Endothelial cell of umbilical vein (primary cell): ENCODE measurements at regions not wholly inside any gene's neighbourhood (a gene's known extent, or its start where the extent isn't known, plus 50 kb on each side); places are given as distances from the start of the nearest gene placed in this dataset.

Experiments used
- BruUV-seq: library from RNA; stranded (reverse); fragments of 400-500 nt; replicated peaks from 2 replicates; lab custom pipeline; 2021; lab: Mats Ljungman, UMichigan
- CTCF ChIA-PET: fragments of 300-600, 350-600 bp; sonication (Branson Sonifier 250); formaldehyde crosslinking; loops from one replicate; lab custom pipeline; 2021; ENCODE audit warnings: antibody characterized with exemption, inconsistent platforms; lab: Charles Lee
- POLR2A ChIA-PET: fragments of 300-600, 350-600 bp; sonication (Branson Sonifier 250); formaldehyde crosslinking; loops from one replicate; lab custom pipeline; 2021; ENCODE audit warnings: antibody characterized with exemption, inconsistent platforms; lab: Charles Lee
- DNase-seq: peaks from one replicate; pipeline ENCODE4 v3.0.0-alpha.2; 2011; ENCODE audit warnings: low read depth, low spot score
- FAIRE-seq: peaks from 2 replicates; lab custom pipeline; 2011; peaks lifted over from hg19 to GRCh38; lab: Jason Lieb, UNC
- H2AFZ ChIP-seq: 2 replicates; pipeline ENCODE4 v1.6.0; 2012; ENCODE audit warnings: low read depth, low read length, control low read depth, inconsistent platforms
- H3K27ac ChIP-seq: 2 replicates; pipeline ENCODE4 v1.5.1; 2011; ENCODE audit warnings: low read depth, mild to moderate bottlenecking, control low read depth, low read length, moderate library complexity; ENCODE audit not compliant: insufficient read depth
- H3K27me3 ChIP-seq, 2 experiments: 2 replicates each; pipeline versions ENCODE4 v1.6.0 to v1.6.1; 2011; ENCODE audit warnings: low read length in 2 of 2, mixed read lengths in 1 of 2; ENCODE audit not compliant: control insufficient read depth in 2 of 2, insufficient read depth in 2 of 2
- H3K36me3 ChIP-seq, 2 experiments: 2 replicates in 1 of 2; 3 replicates in 1 of 2; pipeline ENCODE4 v1.5.1; 2011; ENCODE audit warnings: low read length in 2 of 2, mild to moderate bottlenecking in 1 of 2, moderate library complexity in 1 of 2; ENCODE audit not compliant: control insufficient read depth in 2 of 2, insufficient read depth in 2 of 2; ENCODE audit errors: extremely low read depth in 1 of 2
- H3K4me1 ChIP-seq: 3 replicates; pipeline ENCODE4 v1.5.1; 2011; ENCODE audit warnings: mild to moderate bottlenecking, low read length; ENCODE audit not compliant: control insufficient read depth, insufficient read depth; ENCODE audit errors: extremely low read depth
- H3K4me2 ChIP-seq: 2 replicates; pipeline ENCODE4 v1.6.1; 2011; ENCODE audit warnings: low read length, control low read depth, mixed read lengths; ENCODE audit not compliant: insufficient read depth
- H3K4me3 ChIP-seq, 3 experiments: fragments of 200-600 bp in 1 of 3; sonication (generic), shearing (Covaris generic) in 1 of 3; replicated peaks in 1 of 3; 2 replicates each; pipeline ENCODE4 v1.5.1; 2011 to 2016; ENCODE audit warnings: control low read depth in 3 of 3, low read length in 3 of 3, mild to moderate bottlenecking in 2 of 3, inconsistent platforms in 1 of 3, low read depth in 1 of 3, moderate library complexity in 1 of 3; ENCODE audit not compliant: insufficient read depth in 1 of 3
- H3K79me2 ChIP-seq: 2 replicates; pipeline ENCODE4 v1.6.0; 2012; ENCODE audit warnings: low read length, inconsistent platforms; ENCODE audit not compliant: control insufficient read depth, insufficient read depth
- H3K9ac ChIP-seq: replicated peaks from 2 replicates; pipeline ENCODE3; 2011; ENCODE audit warnings: low read length, control low read depth; ENCODE audit not compliant: insufficient read depth; ENCODE audit errors: extremely low read depth
- H3K9me1 ChIP-seq: replicated peaks from 3 replicates; pipeline ENCODE4 v1.6.0; 2011; ENCODE audit warnings: mild to moderate bottlenecking, low read length; ENCODE audit not compliant: control insufficient read depth, insufficient read depth; ENCODE audit errors: extremely low read depth
- H3K9me3 ChIP-seq: replicated peaks from 2 replicates; pipeline ENCODE4 v1.5.1; 2012; ENCODE audit warnings: low read length, inconsistent platforms; ENCODE audit not compliant: control insufficient read depth, insufficient read depth
- H4K20me1 ChIP-seq: replicated peaks from 2 replicates; pipeline ENCODE3; 2011; ENCODE audit warnings: mild to moderate bottlenecking, low read length; ENCODE audit not compliant: control insufficient read depth, insufficient read depth; ENCODE audit errors: extremely low read depth
- EZH2 ChIP-seq: IDR thresholded peaks from 2 replicates; pipeline ENCODE4 v1.6.1; 2012; ENCODE audit warnings: borderline replicate concordance, low read depth, mild to moderate bottlenecking, moderate library complexity, low read length, inconsistent platforms; ENCODE audit not compliant: severe bottlenecking
- FOS ChIP-seq: IDR thresholded peaks from 2 replicates; pipeline ENCODE4 v1.6.1; 2011; ENCODE audit warnings: mild to moderate bottlenecking, low read length, moderate library complexity, borderline replicate concordance; ENCODE audit not compliant: insufficient read depth
- GATA2 ChIP-seq: IDR thresholded peaks from 2 replicates; pipeline ENCODE4 v1.7.0; 2011; ENCODE audit warnings: low read depth, mild to moderate bottlenecking, moderate library complexity, mixed read lengths, low read length; ENCODE audit not compliant: insufficient read length, insufficient read depth
- JUN ChIP-seq: IDR thresholded peaks from 2 replicates; pipeline ENCODE4 v1.6.1; 2011; ENCODE audit warnings: borderline replicate concordance, low read depth; ENCODE audit not compliant: insufficient read length, insufficient read depth
- MYC ChIP-seq: IDR thresholded peaks from one replicate; pipeline ENCODE4 v1.6.1; 2011; ENCODE audit warnings: mild to moderate bottlenecking, low read depth, low read length
- POLR2A ChIP-seq: IDR thresholded peaks from 2 replicates; pipeline ENCODE4 v1.6.1; 2012; ENCODE audit warnings: low read depth, mild to moderate bottlenecking, control low read depth, low read length
- POLR2AphosphoS5 ChIP-seq: IDR thresholded peaks from 2 replicates; pipeline ENCODE4 v1.6.1; 2012; ENCODE audit warnings: low read depth, mild to moderate bottlenecking, control low read depth, low read length, moderate library complexity; ENCODE audit not compliant: insufficient read depth
- dilution Hi-C: fragments of 300-500 bp; cut with MboI; formaldehyde crosslinking; loops from one replicate; pipeline ENCODE4 v1.15.0; 2019; ENCODE audit warnings: low sequenced_read_pairs; ENCODE audit not compliant: extremely low pct_ligation_motif_present
- intact Hi-C: fragments of 100-400 bp; cut with micrococcal nuclease; formaldehyde crosslinking; loops from one replicate; pipeline ENCODE4 v1.10.0; 2022
- TF ChIP-seq, protein P1 (sequence below), 2 donors: IDR thresholded peaks; 1 replicate in 1 of 2; 2 replicates in 1 of 2; pipeline ENCODE4 v1.5.1; 2011; ENCODE audit warnings: low read length in 2 of 2, mild to moderate bottlenecking in 2 of 2, moderate library complexity in 2 of 2, control low read depth in 1 of 2, inconsistent platforms in 1 of 2, low read depth in 1 of 2; ENCODE audit not compliant: insufficient read depth in 1 of 2; ENCODE audit errors: extremely low read depth in 1 of 2
- TF ChIP-seq, protein P2 (sequence below): IDR thresholded peaks from 2 replicates; pipeline ENCODE4 v1.6.1; 2011; ENCODE audit not compliant: insufficient read depth, insufficient read length

DNA sequence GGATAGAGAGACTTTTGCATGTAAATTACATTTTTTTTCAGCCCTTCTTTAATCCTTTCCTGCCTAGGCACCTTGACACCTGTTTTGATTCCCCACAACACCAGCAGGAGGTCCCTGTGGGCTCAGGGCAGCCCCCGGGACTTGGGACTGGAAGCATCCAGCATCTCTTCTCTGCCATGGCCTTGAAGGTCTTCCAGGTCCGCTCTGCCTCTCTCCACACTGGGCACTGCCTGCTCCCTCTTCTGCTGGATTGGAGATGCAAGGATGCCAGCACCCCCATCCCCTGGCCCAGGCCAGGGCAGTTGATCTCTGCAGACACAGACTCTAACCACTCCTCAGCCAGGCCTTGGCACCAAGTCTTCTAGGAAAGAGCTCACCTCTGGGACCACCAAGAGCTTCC, 134.5 kb upstream of the C14orf180 start:
- Histone ChIP-seq H3K4me3 (no peak overlapping the region), H4K20me1 (no peaks in the 10 kb centered on the region), H3K9me1 (no peaks in the 10 kb centered on the region), H3K27me3 (peaks cover 0 to 6% of the 10 kb centered on the region in 2 experiments), H3K27ac (no peak overlapping the region), H3K4me2 (no peak overlapping the region), H3K36me3 (no peaks in the 10 kb centered on the region), H3K9me3 (no peaks in the 10 kb centered on the region), H3K9ac (no peak overlapping the region), H3K4me1 (no peaks in the 10 kb centered on the region), H3K79me2 (no peaks in the 10 kb centered on the region), H2AFZ (no peak overlapping the region)
- FAIRE-seq (no peak), DNase-seq (no peak)
- dilution Hi-C loops (no loop called here), intact Hi-C loops (no loop called here)
- BruUV-seq = no TSS peak
- ChIA-PET POLR2A (no interaction called here), CTCF (interaction anchor here (1.3 kb wide), 1 partner anchor 9 kb away, joined by 3 read pairs; no protein-coding TSS in a partner anchor)
- TF ChIP-seq, protein P1, sequence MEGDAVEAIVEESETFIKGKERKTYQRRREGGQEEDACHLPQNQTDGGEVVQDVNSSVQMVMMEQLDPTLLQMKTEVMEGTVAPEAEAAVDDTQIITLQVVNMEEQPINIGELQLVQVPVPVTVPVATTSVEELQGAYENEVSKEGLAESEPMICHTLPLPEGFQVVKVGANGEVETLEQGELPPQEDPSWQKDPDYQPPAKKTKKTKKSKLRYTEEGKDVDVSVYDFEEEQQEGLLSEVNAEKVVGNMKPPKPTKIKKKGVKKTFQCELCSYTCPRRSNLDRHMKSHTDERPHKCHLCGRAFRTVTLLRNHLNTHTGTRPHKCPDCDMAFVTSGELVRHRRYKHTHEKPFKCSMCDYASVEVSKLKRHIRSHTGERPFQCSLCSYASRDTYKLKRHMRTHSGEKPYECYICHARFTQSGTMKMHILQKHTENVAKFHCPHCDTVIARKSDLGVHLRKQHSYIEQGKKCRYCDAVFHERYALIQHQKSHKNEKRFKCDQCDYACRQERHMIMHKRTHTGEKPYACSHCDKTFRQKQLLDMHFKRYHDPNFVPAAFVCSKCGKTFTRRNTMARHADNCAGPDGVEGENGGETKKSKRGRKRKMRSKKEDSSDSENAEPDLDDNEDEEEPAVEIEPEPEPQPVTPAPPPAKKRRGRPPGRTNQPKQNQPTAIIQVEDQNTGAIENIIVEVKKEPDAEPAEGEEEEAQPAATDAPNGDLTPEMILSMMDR (IDR thresholded peaks at IDR 0.05; ENCODE audit: extremely low read depth in 1 of 2, insufficient read depth in 1 of 2, low read depth in 1 of 2, low read length in 2 of 2) = no peak
- TF ChIP-seq, protein P2, sequence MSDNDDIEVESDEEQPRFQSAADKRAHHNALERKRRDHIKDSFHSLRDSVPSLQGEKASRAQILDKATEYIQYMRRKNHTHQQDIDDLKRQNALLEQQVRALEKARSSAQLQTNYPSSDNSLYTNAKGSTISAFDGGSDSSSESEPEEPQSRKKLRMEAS = no peak
- TF ChIP-seq POLR2A (no peak), MYC (no peak), FOS (no peak), JUN (no peak), EZH2 (no peak), GATA2 (no peak), POLR2AphosphoS5 (no peak)
